Spinal cord (tissue), 10 donors: ENCODE measurements at regions not wholly inside any gene's neighbourhood (a gene's known extent, or its start where the extent isn't known, plus 50 kb on each side); places are given as distances from the start of the nearest gene placed in this dataset. TPM values are rescaled to one million over a fixed set of nuclear protein-coding genes. Genes with fewer than 3 reads are reported as not detected.

Experiments used
- DNase-seq, 6 donors: peaks; one replicate each; pipeline versions ENCODE4 v3.0.0 to v3.0.0-alpha.2; 2013 to 2015; ENCODE audit warnings: low spot score in 6 of 6, low read depth in 4 of 6
- H3K27ac ChIP-seq: one replicate; pipeline ENCODE4 v1.5.1; 2013; ENCODE audit warnings: low read depth, low read length, control low read depth
- H3K27me3 ChIP-seq: one replicate; pipeline ENCODE4 v1.6.1; 2013; ENCODE audit warnings: low read length; ENCODE audit not compliant: control insufficient read depth, insufficient read depth
- H3K36me3 ChIP-seq: one replicate; pipeline ENCODE4 v1.6.1; 2013; ENCODE audit warnings: low read length; ENCODE audit not compliant: control insufficient read depth, insufficient read depth
- H3K4me1 ChIP-seq: one replicate; pipeline ENCODE4 v1.6.1; 2013; ENCODE audit warnings: low read length; ENCODE audit not compliant: control insufficient read depth, insufficient read depth
- H3K4me3 ChIP-seq: one replicate; pipeline ENCODE4 v1.5.1; 2013; ENCODE audit warnings: low read depth, low read length, control low read depth
- H3K9me3 ChIP-seq: one replicate; pipeline ENCODE4 v1.6.1; 2013; ENCODE audit warnings: low read length; ENCODE audit not compliant: control insufficient read depth, insufficient read depth
- whole genome bisulfite sequencing: methylation state at CpG from one replicate; pipeline ENCODE4 v1.1.5; 2013; ENCODE audit warnings: missing lambda C conversion rate; ENCODE audit not compliant: insufficient coverage; 5-methylcytosine and 5-hydroxymethylcytosine counted together
- small RNA-seq: library from RNA; depleted of rRNA; stranded (forward); fragments of <200 nt; gene quantifications from one replicate; pipeline ENCODE3, GENCODE V24; 2014; ENCODE audit warnings: low replicate concordance
- donor health status: healthy.

DNA sequence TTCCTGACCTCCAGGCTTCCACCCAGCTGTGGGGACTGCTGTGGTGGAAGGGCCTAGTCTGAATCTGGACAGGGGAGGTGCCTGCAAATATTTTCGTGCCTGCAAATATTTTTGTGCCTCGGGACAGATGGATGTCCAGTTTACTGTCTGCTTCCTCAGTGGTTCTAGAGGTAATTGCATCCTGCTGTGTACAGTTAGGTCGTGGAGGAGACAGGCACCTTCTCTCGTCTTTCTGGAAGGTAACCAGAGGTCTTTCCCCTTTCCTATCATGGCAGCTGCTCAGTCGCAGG lies 53.8 kb upstream of the TINAGL1 start:
- DNase-seq = no peak
- H3K36me3 ChIP-seq = no peaks in the 10 kb centered on the region
- no peaks in the 10 kb centered on the region for H3K4me1 ChIP-seq
- H3K9me3 ChIP-seq = no peaks in the 10 kb centered on the region
- H3K27me3 ChIP-seq = no peaks in the 10 kb centered on the region
- 80% methylated on average over 2 of the region's 5 CpGs for WGBS
- H3K4me3 ChIP-seq = no peak overlapping the region
- no peak overlapping the region for H3K27ac ChIP-seq

DNA sequence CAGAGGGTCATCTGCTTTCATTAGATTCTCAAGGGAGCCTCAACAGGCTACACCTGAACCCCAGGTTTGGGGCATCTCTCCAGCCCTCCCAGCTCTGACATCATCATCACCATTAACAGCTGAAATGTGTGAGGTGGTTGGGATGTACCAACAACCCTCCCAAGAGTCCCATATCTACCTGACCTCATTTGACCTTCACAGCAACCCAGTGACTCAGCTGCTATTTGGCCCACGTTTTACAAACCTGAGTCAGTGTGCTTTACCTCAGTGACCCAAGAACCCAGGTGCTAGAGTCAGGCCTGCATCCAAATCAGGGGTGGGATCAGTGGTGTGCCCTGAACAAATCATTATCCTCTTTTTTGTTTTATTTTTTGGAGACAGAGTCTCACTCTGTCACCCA lies 53.3 kb upstream of the TINAGL1 start:
- no peak overlapping the region for H3K27ac ChIP-seq
- WGBS = 60% methylated on average over 1 of the region's 1 CpG
- no peak overlapping the region for H3K4me3 ChIP-seq
- no peaks in the 10 kb centered on the region for H3K27me3 ChIP-seq
- H3K4me1 ChIP-seq = no peaks in the 10 kb centered on the region
- H3K36me3 ChIP-seq = no peaks in the 10 kb centered on the region
- no peak for DNase-seq
- H3K9me3 ChIP-seq = no peaks in the 10 kb centered on the region

DNA sequence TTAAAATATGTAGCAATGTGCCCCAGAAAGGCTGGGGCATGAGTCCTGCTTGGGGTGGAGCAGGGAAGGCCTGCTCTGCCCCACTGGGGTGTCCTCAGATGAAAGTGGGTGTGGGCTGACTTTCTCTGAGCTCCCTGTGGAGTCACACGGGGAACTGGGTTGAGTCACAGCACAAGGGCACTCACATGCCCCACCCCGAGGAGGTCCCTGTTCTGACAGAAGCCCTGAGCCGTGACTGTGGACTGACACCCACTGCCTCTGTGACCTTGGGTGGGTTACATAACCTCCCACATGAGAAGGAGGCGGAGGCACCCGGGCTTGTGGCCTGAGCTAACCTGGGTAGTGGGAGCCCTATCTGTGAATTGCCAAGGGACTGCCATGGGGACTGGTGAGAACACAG lies 52.5 kb upstream of the TINAGL1 start:
- Histone ChIP-seq H3K27me3 (no peaks in the 10 kb centered on the region), H3K9me3 (no peaks in the 10 kb centered on the region), H3K4me1 (no peaks in the 10 kb centered on the region), H3K36me3 (no peaks in the 10 kb centered on the region), H3K4me3 (no peak overlapping the region), H3K27ac (no peak overlapping the region)
- WGBS = 73% methylated on average over 3 of the region's 5 CpGs
- no peak for DNase-seq

DNA sequence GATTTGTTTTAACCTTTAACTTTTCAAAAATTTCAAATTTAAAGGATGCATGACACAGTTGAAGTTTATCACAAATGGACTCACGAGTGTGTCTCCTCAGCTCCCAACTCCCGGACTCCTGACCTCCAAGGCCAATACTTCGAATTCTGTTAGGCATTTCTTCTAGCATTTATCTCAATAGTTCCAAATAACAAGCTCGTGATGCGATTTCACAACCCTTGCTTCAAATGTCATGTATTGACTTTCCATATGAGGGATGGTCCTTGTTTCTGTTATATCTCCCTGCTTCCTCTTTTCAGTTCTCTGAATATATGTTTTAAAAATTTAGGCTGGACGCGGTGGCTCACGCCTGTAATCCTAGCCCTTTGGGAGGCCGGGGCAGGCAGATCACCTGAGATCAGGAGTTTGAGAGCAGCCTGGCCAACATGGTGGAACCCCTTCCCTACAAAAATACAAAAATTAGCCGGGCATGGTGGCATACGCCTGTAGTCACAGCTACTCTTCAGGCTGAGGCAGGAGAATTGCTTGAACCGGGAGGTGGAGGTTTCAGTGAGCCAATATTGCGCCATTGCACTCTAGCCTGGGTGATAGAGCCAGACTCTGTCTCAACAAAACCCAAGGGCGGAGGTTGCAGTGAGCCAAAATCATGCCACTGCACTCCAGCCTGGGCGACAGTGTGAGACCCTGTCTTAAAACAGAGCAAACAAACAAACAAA lies 52.0 kb upstream of the TINAGL1 start:
- Histone ChIP-seq H3K36me3 (no peaks in the 10 kb centered on the region), H3K4me1 (no peaks in the 10 kb centered on the region), H3K27ac (no peak overlapping the region), H3K27me3 (no peaks in the 10 kb centered on the region), H3K9me3 (no peaks in the 10 kb centered on the region), H3K4me3 (no peak overlapping the region)
- WGBS = 92% methylated on average over 3 of the region's 15 CpGs
- DNase-seq = no peak

Small RNA genes in the stretch of these regions (small RNA-seq; reads per million reads assigned to genes)
- not detected for gene RF00019
- not detected for gene RNU6-40P
